Adrenal gland (tissue), 9 donors: ENCODE measurements at regions not wholly inside any gene's neighbourhood (a gene's known extent, or its start where the extent isn't known, plus 50 kb on each side); places are given as distances from the start of the nearest gene placed in this dataset.

Experiments used
- DNase-seq, 7 donors: peaks; one replicate each; pipeline ENCODE4 v3.0.0-alpha.2; 2019 to 2020
- H3K27ac ChIP-seq, 5 donors: fragments of 200-600 bp; sonication (generic) in 4 of 5; 1 replicate in 3 of 5; 2 replicates in 2 of 5; pipeline versions ENCODE4 v1.5.1 to v1.8.0; 2016 to 2020; ENCODE audit warnings: mild to moderate bottlenecking in 1 of 5
- H3K27me3 ChIP-seq: fragments of 200-600 bp; 2 replicates; pipeline ENCODE4 v1.8.0; 2021
- H3K36me3 ChIP-seq, 2 donors: fragments of 200-600 bp; replicated peaks in 1 of 2; 1 replicate in 1 of 2; 2 replicates in 1 of 2; pipeline versions ENCODE4 v1.5.1 to v1.8.0; 2018 to 2022
- H3K4me1 ChIP-seq, 2 donors: fragments of 200-600 bp; replicated peaks in 1 of 2; 1 replicate in 1 of 2; 2 replicates in 1 of 2; pipeline versions ENCODE4 v1.5.1 to v1.8.0; 2018 to 2021
- H3K4me3 ChIP-seq, 4 donors: fragments of 200-600 bp; sonication (generic) in 3 of 4; one replicate each; pipeline ENCODE4 v1.5.1; 2016 to 2018
- H3K9me3 ChIP-seq, 3 donors: fragments of 200-600 bp; sonication (generic) in 1 of 3; replicated peaks in 1 of 3; 1 replicate in 2 of 3; 2 replicates in 1 of 3; pipeline versions ENCODE4 v1.5.1 to v1.8.0; 2016 to 2021
- POLR2A ChIP-seq, 2 donors: fragments of 450-650 bp; IDR thresholded peaks; one replicate each; pipeline ENCODE4 v1.6.1; 2017; ENCODE audit warnings: antibody characterized with exemption in 2 of 2, mild to moderate bottlenecking in 2 of 2, moderate library complexity in 1 of 2
- WGBS, 4 donors: extraction: QIAGEN DNeasy Blood & Tissue Kit in 2 of 4; methylation state at CpG; one replicate each; pipeline versions ENCODE4 v1.1.5 to v1.1.7; 2013 to 2017; 5-methylcytosine and 5-hydroxymethylcytosine counted together
- intact Hi-C, 2 donors: fragments of 100-400 bp; cut with DNase I; formaldehyde crosslinking; loops; one replicate each; pipeline versions ENCODE4 v1.14.1 to v1.15.0; 2022 to 2023
- TF ChIP-seq, protein P1 (sequence below), 6 experiments: fragments of 450-650 bp in 4 of 6; fragments of 200-600 bp in 2 of 6; sonication (generic) in 1 of 6; IDR thresholded peaks; 1 replicate in 5 of 6; 2 replicates in 1 of 6; pipeline versions ENCODE4 v1.5.1 to v1.8.0; 2016 to 2021; ENCODE audit warnings: antibody characterized with exemption in 6 of 6, mild to moderate bottlenecking in 2 of 6, moderate library complexity in 1 of 6
- donor health status: healthy with polysubstance abuse.
- donor health status: Bipolar disorder and iron deficiency.
- donor health status: DM: yes; HTN: yes; CAD: no.
- donor health status: DM: no; HTN: no; CAD: no.
- donor health status: DM: no; HTN: no; CAD: no.

- Histone ChIP-seq H3K27ac (no peak overlapping the region), H3K36me3 (no peaks in the 10 kb centered on the region), H3K4me1 (no peaks in the 10 kb centered on the region), H3K4me3 (no peak overlapping the region), H3K9me3 (no peaks in the 10 kb centered on the region), H3K27me3 (no peaks in the 10 kb centered on the region)
- WGBS, 4 donors = 81 to 90% (median 88%) methylated on average over 3 of the region's 3 CpGs
- DNase-seq = no peak
- TF ChIP-seq, protein P1, sequence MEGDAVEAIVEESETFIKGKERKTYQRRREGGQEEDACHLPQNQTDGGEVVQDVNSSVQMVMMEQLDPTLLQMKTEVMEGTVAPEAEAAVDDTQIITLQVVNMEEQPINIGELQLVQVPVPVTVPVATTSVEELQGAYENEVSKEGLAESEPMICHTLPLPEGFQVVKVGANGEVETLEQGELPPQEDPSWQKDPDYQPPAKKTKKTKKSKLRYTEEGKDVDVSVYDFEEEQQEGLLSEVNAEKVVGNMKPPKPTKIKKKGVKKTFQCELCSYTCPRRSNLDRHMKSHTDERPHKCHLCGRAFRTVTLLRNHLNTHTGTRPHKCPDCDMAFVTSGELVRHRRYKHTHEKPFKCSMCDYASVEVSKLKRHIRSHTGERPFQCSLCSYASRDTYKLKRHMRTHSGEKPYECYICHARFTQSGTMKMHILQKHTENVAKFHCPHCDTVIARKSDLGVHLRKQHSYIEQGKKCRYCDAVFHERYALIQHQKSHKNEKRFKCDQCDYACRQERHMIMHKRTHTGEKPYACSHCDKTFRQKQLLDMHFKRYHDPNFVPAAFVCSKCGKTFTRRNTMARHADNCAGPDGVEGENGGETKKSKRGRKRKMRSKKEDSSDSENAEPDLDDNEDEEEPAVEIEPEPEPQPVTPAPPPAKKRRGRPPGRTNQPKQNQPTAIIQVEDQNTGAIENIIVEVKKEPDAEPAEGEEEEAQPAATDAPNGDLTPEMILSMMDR (IDR thresholded peaks at IDR 0.05) = no peak
- TF ChIP-seq POLR2A (IDR thresholded peaks at IDR 0.05) = no peak
- intact Hi-C loops = no loop called here
These were observed 501.8 kb downstream of the BCL11B start for GRCh38 chr14:98770151-98770550.

DNA sequence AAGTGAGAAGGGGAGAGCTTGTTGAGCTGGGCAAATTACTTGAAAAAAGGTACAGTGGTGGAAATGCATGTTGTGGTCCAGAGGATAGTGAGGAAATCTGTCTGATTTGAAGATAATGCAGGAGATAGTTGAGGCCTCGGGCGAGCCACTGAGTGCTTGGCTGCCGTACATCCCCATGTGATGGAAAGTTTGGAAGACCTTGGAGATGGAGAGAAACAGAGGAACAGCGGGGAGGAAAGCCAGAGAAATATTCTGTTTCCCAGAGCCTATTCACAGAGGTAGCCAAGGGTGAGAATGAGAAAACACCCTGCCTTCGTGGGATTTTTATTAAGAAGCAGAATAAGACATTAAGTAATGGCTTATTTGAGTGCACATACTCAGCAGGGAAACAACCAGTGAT is 498.2 kb downstream of the BCL11B start:
- no peak for DNase-seq

DNA sequence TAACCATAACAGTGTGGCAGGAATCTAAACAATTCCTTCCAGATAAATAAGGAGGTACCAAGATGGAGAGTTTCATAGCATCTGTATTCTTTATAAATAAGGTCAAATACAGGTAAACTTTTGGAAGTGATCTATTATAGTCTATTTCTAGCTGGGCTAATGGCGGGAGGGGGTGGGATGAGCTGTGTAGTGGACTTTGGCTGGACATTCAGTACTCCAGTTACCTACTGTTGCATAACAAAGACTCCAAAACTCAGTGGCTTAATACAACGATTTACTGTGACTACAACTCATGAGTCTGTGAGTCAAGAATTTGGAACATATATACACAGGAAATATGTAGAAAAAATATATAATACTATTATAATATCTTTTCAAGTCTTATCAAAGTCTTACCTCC is 496.1 kb downstream of the BCL11B start:
- TF ChIP-seq POLR2A (IDR thresholded peaks at IDR 0.05) = no peak
- TF ChIP-seq, protein P1 (IDR thresholded peaks at IDR 0.05) = no peak
- intact Hi-C loops = no loop called here
- DNase-seq = no peak

More for the DNA sequence above, 498.2 kb downstream of the BCL11B start:
- TF ChIP-seq, protein P1 (IDR thresholded peaks at IDR 0.05) = no peak
- TF ChIP-seq POLR2A (IDR thresholded peaks at IDR 0.05) = no peak
- Histone ChIP-seq H3K36me3 (no peaks in the 10 kb centered on the region), H3K9me3 (no peaks in the 10 kb centered on the region), H3K27ac (no peak overlapping the region), H3K4me3 (no peak overlapping the region), H3K4me1 (no peaks in the 10 kb centered on the region), H3K27me3 (no peaks in the 10 kb centered on the region)
- intact Hi-C loops = no loop called here
- 73 to 80% (median 77%) methylated on average over 5 of the region's 5 CpGs for WGBS, 4 donors

GRCh38 chr14:98782062-98782461 is 489.9 kb downstream of the BCL11B start:
- Histone ChIP-seq H3K36me3 (no peaks in the 10 kb centered on the region), H3K9me3 (no peaks in the 10 kb centered on the region), H3K27ac (no peak overlapping the region), H3K4me1 (no peaks in the 10 kb centered on the region), H3K27me3 (peaks cover 3% of the 10 kb centered on the region), H3K4me3 (no peak overlapping the region)
- TF ChIP-seq POLR2A (IDR thresholded peaks at IDR 0.05) = no peak
- TF ChIP-seq, protein P1 (IDR thresholded peaks at IDR 0.05) = no peak
- WGBS, 4 donors = 76 to 83% (median 79%) methylated on average over 5 of the region's 5 CpGs
- DNase-seq = no peak
- intact Hi-C loops = no loop called here

More for the DNA sequence above, 496.1 kb downstream of the BCL11B start:
- no peaks in the 10 kb centered on the region for H3K4me1 ChIP-seq
- H3K27me3 ChIP-seq = no peaks in the 10 kb centered on the region
- no peak overlapping the region for H3K4me3 ChIP-seq
- H3K36me3 ChIP-seq = no peaks in the 10 kb centered on the region
- WGBS, 4 donors = 61 to 74% (median 67%) methylated on average over 2 of the region's 2 CpGs
- H3K9me3 ChIP-seq = no peaks in the 10 kb centered on the region
- no peak overlapping the region for H3K27ac ChIP-seq
